Amygdala (tissue), 56 donors: ENCODE measurements at regions not wholly inside any gene's neighbourhood (a gene's known extent, or its start where the extent isn't known, plus 50 kb on each side); places are given as distances from the start of the nearest gene placed in this dataset.
"Not testable (repeated sequence)": the region's sequence is repeated elsewhere in the genome, so short reads cannot be mapped to it uniquely, and the experiment has no call there.

Experiments
- DNase-seq, 56 donors: peaks; one replicate each; lab custom pipeline; 2025; lab: John Stamatoyannopoulos, UW

- no peak for DNase-seq
These were observed 173.9 kb downstream of the ZIC5 start for GRCh38 chr13:99797691-99798090.

GRCh38 chr13:99796175-99796819 lies 175.3 kb downstream of the ZIC5 start:
- DNase-seq: no peak

GRCh38 chr13:99792079-99792921 lies 179.3 kb downstream of the ZIC5 start:
- DNase-seq: no peak

- DNase-seq: no peak
These were observed 188.9 kb downstream of the ZIC5 start for GRCh38 chr13:99782669-99783068.

- DNase-seq: no peak
These were observed 193.1 kb downstream of the ZIC5 start for GRCh38 chr13:99778500-99778899.

GRCh38 chr13:99777873-99778272 lies 193.7 kb downstream of the ZIC5 start:
- DNase-seq: no peak

GRCh38 chr13:99774644-99775043 lies 196.9 kb downstream of the ZIC5 start:
- DNase-seq: no peak

GRCh38 chr13:99768986-99769385 lies 202.6 kb downstream of the ZIC5 start:
- DNase-seq: no peak

- DNase-seq: no peak
These were observed 204.9 kb downstream of the ZIC5 start for GRCh38 chr13:99766641-99767045.

- DNase-seq: no peak
These were observed 205.7 kb downstream of the ZIC5 start for GRCh38 chr13:99765869-99766268.

GRCh38 chr13:99760456-99760855 lies 211.1 kb downstream of the ZIC5 start:
- DNase-seq: no peak

GRCh38 chr13:99759163-99759552 lies 212.4 kb downstream of the ZIC5 start:
- no peak for DNase-seq

- peak in 4 of 56 donors; percentile 5 to 16 (median 8) for DNase-seq
These were observed 213.0 kb downstream of the ZIC5 start for GRCh38 chr13:99758460-99759162.

- DNase-seq: no peak
These were observed 213.7 kb downstream of the ZIC5 start for GRCh38 chr13:99757756-99758459.

GRCh38 chr13:99756281-99756680 lies 215.3 kb downstream of the ZIC5 start:
- DNase-seq: no peak

GRCh38 chr13:99754750-99755149 lies 216.8 kb downstream of the ZIC5 start:
- DNase-seq: not testable (repeated sequence)

- no peak for DNase-seq
These were observed 219.2 kb downstream of the ZIC5 start for GRCh38 chr13:99752373-99752772.

- DNase-seq: no peak
These were observed 219.9 kb downstream of the ZIC5 start for GRCh38 chr13:99751517-99752199.

GRCh38 chr13:99750951-99751350 lies 220.6 kb downstream of the ZIC5 start:
- DNase-seq: no peak
